ENCODE measurements at regions not wholly inside any gene's neighbourhood (a gene's known extent, or its start where the extent isn't known, plus 50 kb on each side); places are given as distances from the start of the nearest gene placed in this dataset.

DNA sequence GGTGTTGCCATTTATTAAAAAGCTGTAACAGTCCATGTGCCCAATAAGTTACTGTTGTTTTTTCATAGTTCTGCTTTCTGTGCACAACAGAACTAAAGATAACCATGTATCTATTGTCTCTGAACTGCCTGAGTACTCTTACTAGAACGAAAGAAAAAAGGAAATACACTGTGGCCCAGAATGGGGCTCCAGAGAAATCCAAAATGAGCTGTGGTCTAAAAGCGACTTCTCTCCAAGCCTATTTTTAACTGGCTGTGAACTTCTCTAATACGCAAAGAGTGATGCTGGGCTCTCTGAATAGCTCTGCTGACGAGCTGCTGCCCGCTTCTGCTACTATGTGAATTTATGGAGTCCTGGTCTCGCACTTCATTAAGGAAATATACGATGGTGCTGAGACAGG lies 56.2 kb upstream of the LPP start:
- TF ChIP-seq, protein P1, sequence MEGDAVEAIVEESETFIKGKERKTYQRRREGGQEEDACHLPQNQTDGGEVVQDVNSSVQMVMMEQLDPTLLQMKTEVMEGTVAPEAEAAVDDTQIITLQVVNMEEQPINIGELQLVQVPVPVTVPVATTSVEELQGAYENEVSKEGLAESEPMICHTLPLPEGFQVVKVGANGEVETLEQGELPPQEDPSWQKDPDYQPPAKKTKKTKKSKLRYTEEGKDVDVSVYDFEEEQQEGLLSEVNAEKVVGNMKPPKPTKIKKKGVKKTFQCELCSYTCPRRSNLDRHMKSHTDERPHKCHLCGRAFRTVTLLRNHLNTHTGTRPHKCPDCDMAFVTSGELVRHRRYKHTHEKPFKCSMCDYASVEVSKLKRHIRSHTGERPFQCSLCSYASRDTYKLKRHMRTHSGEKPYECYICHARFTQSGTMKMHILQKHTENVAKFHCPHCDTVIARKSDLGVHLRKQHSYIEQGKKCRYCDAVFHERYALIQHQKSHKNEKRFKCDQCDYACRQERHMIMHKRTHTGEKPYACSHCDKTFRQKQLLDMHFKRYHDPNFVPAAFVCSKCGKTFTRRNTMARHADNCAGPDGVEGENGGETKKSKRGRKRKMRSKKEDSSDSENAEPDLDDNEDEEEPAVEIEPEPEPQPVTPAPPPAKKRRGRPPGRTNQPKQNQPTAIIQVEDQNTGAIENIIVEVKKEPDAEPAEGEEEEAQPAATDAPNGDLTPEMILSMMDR (conservative IDR thresholded peaks at IDR 0.05; ENCODE audit: low read length): no peak
- TF ChIP-seq EZH2phosphoT487 (IDR thresholded peaks at IDR 0.05; ENCODE audit: borderline replicate concordance, low read depth, low read length): no peak
